ENCODE measurements at regions not wholly inside any gene's neighbourhood (a gene's known extent, or its start where the extent isn't known, plus 50 kb on each side); places are given as distances from the start of the nearest gene placed in this dataset.

GRCh38 chr20:48201188-48201587 lies 415.9 kb upstream of the SULF2 start:
- Histone ChIP-seq H3K27ac (ENCODE audit: low read length) (no peak overlapping the region), H3K79me2 (ENCODE audit: insufficient read depth, low read length) (no peaks in the 10 kb centered on the region), H3K27me3 (ENCODE audit: insufficient read depth, low read length, poor library complexity) (no peaks in the 10 kb centered on the region), H3K4me3 (ENCODE audit: low read depth in 1 of 2, low read length in 2 of 2) (no peak overlapping the region), H2AFZ (ENCODE audit: low read depth, low read length) (no peak overlapping the region), H3K36me3 (ENCODE audit: insufficient read depth, low read length) (no peaks in the 10 kb centered on the region), H3K9me3 (ENCODE audit: insufficient read depth, low read length, severe bottlenecking) (no peaks in the 10 kb centered on the region), H3K4me1 (ENCODE audit: insufficient read depth, low read length) (no peaks in the 10 kb centered on the region), H3K9ac (ENCODE audit: low read depth, low read length) (no peak overlapping the region), H4K20me1 (ENCODE audit: insufficient read depth, low read length) (no peaks in the 10 kb centered on the region), H3K4me2 (ENCODE audit: insufficient read depth, low read length) (no peak overlapping the region)
- no peak for ATAC-seq (ENCODE audit: insufficient read depth, low read depth)
- TF ChIP-seq EZH2 (IDR thresholded peaks at IDR 0.05; ENCODE audit: borderline replicate concordance, low read depth, low read length, severe bottlenecking) = no peak
- TF ChIP-seq, protein P1, sequence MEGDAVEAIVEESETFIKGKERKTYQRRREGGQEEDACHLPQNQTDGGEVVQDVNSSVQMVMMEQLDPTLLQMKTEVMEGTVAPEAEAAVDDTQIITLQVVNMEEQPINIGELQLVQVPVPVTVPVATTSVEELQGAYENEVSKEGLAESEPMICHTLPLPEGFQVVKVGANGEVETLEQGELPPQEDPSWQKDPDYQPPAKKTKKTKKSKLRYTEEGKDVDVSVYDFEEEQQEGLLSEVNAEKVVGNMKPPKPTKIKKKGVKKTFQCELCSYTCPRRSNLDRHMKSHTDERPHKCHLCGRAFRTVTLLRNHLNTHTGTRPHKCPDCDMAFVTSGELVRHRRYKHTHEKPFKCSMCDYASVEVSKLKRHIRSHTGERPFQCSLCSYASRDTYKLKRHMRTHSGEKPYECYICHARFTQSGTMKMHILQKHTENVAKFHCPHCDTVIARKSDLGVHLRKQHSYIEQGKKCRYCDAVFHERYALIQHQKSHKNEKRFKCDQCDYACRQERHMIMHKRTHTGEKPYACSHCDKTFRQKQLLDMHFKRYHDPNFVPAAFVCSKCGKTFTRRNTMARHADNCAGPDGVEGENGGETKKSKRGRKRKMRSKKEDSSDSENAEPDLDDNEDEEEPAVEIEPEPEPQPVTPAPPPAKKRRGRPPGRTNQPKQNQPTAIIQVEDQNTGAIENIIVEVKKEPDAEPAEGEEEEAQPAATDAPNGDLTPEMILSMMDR (IDR thresholded peaks at IDR 0.05; ENCODE audit: borderline replicate concordance, extremely low read depth, low read length, poor library complexity, severe bottlenecking) = no peak
- DNase-seq = no peak

GRCh38 chr20:48198929-48199451 lies 413.7 kb upstream of the SULF2 start:
- H3K27me3 ChIP-seq (ENCODE audit: insufficient read depth, low read length, poor library complexity) = no peaks in the 10 kb centered on the region
- no peak overlapping the region for H3K27ac ChIP-seq (ENCODE audit: low read length)

GRCh38 chr20:48197066-48197465 lies 411.8 kb upstream of the SULF2 start:
- no peaks in the 10 kb centered on the region for H4K20me1 ChIP-seq (ENCODE audit: insufficient read depth, low read length)
- no peak for TF ChIP-seq EZH2 (IDR thresholded peaks at IDR 0.05; ENCODE audit: borderline replicate concordance, low read depth, low read length, severe bottlenecking)
- TF ChIP-seq, protein P1 (IDR thresholded peaks at IDR 0.05; ENCODE audit: borderline replicate concordance, extremely low read depth, low read length, poor library complexity, severe bottlenecking) = no peak
- DNase-seq (no peak), ATAC-seq (ENCODE audit: insufficient read depth, low read depth) (no peak)
- no peak overlapping the region for H2AFZ ChIP-seq (ENCODE audit: low read depth, low read length)
- no peaks in the 10 kb centered on the region for H3K4me1 ChIP-seq (ENCODE audit: insufficient read depth, low read length)
- H3K4me2 ChIP-seq (ENCODE audit: insufficient read depth, low read length) = no peak overlapping the region
- no peaks in the 10 kb centered on the region for H3K79me2 ChIP-seq (ENCODE audit: insufficient read depth, low read length)
- H3K4me3 ChIP-seq (ENCODE audit: low read depth in 1 of 2, low read length in 2 of 2) = no peak overlapping the region
- no peaks in the 10 kb centered on the region for H3K36me3 ChIP-seq (ENCODE audit: insufficient read depth, low read length)
- H3K27ac ChIP-seq (ENCODE audit: low read length) = no peak overlapping the region
- no peaks in the 10 kb centered on the region for H3K9me3 ChIP-seq (ENCODE audit: insufficient read depth, low read length, severe bottlenecking)
- no peaks in the 10 kb centered on the region for H3K27me3 ChIP-seq (ENCODE audit: insufficient read depth, low read length, poor library complexity)
- H3K9ac ChIP-seq (ENCODE audit: low read depth, low read length) = no peak overlapping the region

More at GRCh38 chr20:48198929-48199451, 413.7 kb upstream of the SULF2 start:
- Histone ChIP-seq H3K4me3 (ENCODE audit: low read depth in 1 of 2, low read length in 2 of 2) (no peak overlapping the region), H3K4me2 (ENCODE audit: insufficient read depth, low read length) (no peak overlapping the region), H3K9ac (ENCODE audit: low read depth, low read length) (no peak overlapping the region), H4K20me1 (ENCODE audit: insufficient read depth, low read length) (no peaks in the 10 kb centered on the region), H3K4me1 (ENCODE audit: insufficient read depth, low read length) (no peaks in the 10 kb centered on the region), H3K36me3 (ENCODE audit: insufficient read depth, low read length) (no peaks in the 10 kb centered on the region), H3K9me3 (ENCODE audit: insufficient read depth, low read length, severe bottlenecking) (no peaks in the 10 kb centered on the region), H3K79me2 (ENCODE audit: insufficient read depth, low read length) (no peaks in the 10 kb centered on the region), H2AFZ (ENCODE audit: low read depth, low read length) (no peak overlapping the region)
- DNase-seq (no peak), ATAC-seq (ENCODE audit: insufficient read depth, low read depth) (no peak)
- TF ChIP-seq, protein P1 (IDR thresholded peaks at IDR 0.05; ENCODE audit: borderline replicate concordance, extremely low read depth, low read length, poor library complexity, severe bottlenecking) = no peak
- no peak for TF ChIP-seq EZH2 (IDR thresholded peaks at IDR 0.05; ENCODE audit: borderline replicate concordance, low read depth, low read length, severe bottlenecking)

GRCh38 chr20:48196486-48196885 lies 411.2 kb upstream of the SULF2 start:
- H3K4me1 ChIP-seq (ENCODE audit: insufficient read depth, low read length) = no peaks in the 10 kb centered on the region
- TF ChIP-seq EZH2 (IDR thresholded peaks at IDR 0.05; ENCODE audit: borderline replicate concordance, low read depth, low read length, severe bottlenecking) = no peak
- TF ChIP-seq, protein P1 (IDR thresholded peaks at IDR 0.05; ENCODE audit: borderline replicate concordance, extremely low read depth, low read length, poor library complexity, severe bottlenecking) = no peak
- H4K20me1 ChIP-seq (ENCODE audit: insufficient read depth, low read length) = no peaks in the 10 kb centered on the region
- ATAC-seq (ENCODE audit: insufficient read depth, low read depth) (no peak), DNase-seq (no peak)
- no peaks in the 10 kb centered on the region for H3K79me2 ChIP-seq (ENCODE audit: insufficient read depth, low read length)
- H3K4me3 ChIP-seq (ENCODE audit: low read depth in 1 of 2, low read length in 2 of 2) = no peak overlapping the region
- H2AFZ ChIP-seq (ENCODE audit: low read depth, low read length) = no peak overlapping the region
- no peak overlapping the region for H3K27ac ChIP-seq (ENCODE audit: low read length)
- H3K27me3 ChIP-seq (ENCODE audit: insufficient read depth, low read length, poor library complexity) = no peaks in the 10 kb centered on the region
- H3K4me2 ChIP-seq (ENCODE audit: insufficient read depth, low read length) = no peak overlapping the region
- H3K9me3 ChIP-seq (ENCODE audit: insufficient read depth, low read length, severe bottlenecking) = no peaks in the 10 kb centered on the region
- no peak overlapping the region for H3K9ac ChIP-seq (ENCODE audit: low read depth, low read length)
- no peaks in the 10 kb centered on the region for H3K36me3 ChIP-seq (ENCODE audit: insufficient read depth, low read length)
